GM12878 (cell line): ENCODE measurements at regions not wholly inside any gene's neighbourhood (a gene's known extent, or its start where the extent isn't known, plus 50 kb on each side); places are given as distances from the start of the nearest gene placed in this dataset.

ENCODE experiments used
- ATAC-seq: fragments of 200-7000 bp; cut with Tn5 transposase; 3 replicates; pipeline ENCODE4 v1.9.1; 2020; ENCODE audit warnings: mild to moderate bottlenecking, moderate library complexity
- BruUV-seq: library from RNA; stranded (reverse); fragments of 400-500 nt; replicated peaks from 2 replicates; lab custom pipeline; 2021; lab: Mats Ljungman, UMichigan
- CTCF ChIA-PET: fragments of 300-600 bp; sonication (Branson Sonifier 250); formaldehyde crosslinking; extraction: SDS; loops from one replicate; lab custom pipeline; 2021; ENCODE audit warnings: inconsistent platforms; lab: Yijun Ruan, JAX
- POLR2A ChIA-PET: fragments of 350-600 bp; formaldehyde crosslinking; extraction: SDS; loops from one replicate; lab custom pipeline; 2021; ENCODE audit warnings: inconsistent platforms; lab: Charles Lee
- RAD21 ChIA-PET: fragments of 300-600 bp; sonication (Branson Sonifier 250); formaldehyde crosslinking; loops from one replicate; lab custom pipeline; 2023; ENCODE audit warnings: antibody characterized with exemption; ENCODE audit not compliant: unreplicated experiment; lab: Charles Lee
- SMC1A ChIA-PET: fragments of 300-600 bp; sonication (Branson Sonifier 250); formaldehyde crosslinking; loops from one replicate; lab custom pipeline; 2023; ENCODE audit not compliant: unreplicated experiment, uncharacterized antibody; lab: Charles Lee
- DNase-seq: peaks from one replicate; pipeline ENCODE4 v3.0.0-alpha.2; 2011; ENCODE audit warnings: low read depth, low spot score
- FAIRE-seq: peaks from 3 replicates; lab custom pipeline; 2011; peaks lifted over from hg19 to GRCh38; lab: Jason Lieb, UNC
- H2AFZ ChIP-seq: 2 replicates; pipeline ENCODE4 v1.6.0; 2011; ENCODE audit warnings: low read depth, low read length, control low read depth; ENCODE audit not compliant: control insufficient read depth
- H3K27ac ChIP-seq: 2 replicates; pipeline ENCODE4 v1.5.1; 2011; ENCODE audit warnings: control low read depth; ENCODE audit not compliant: control insufficient read depth, insufficient read depth
- H3K27me3 ChIP-seq, 2 experiments: replicated peaks in 1 of 2; 2 replicates each; pipeline versions ENCODE4 v1.6.0 to v1.6.1; 2011; ENCODE audit warnings: low read length in 1 of 2; ENCODE audit not compliant: control insufficient read depth in 2 of 2, insufficient read depth in 2 of 2
- H3K36me3 ChIP-seq, 2 experiments: 2 replicates each; pipeline ENCODE4 v1.5.1; 2011; ENCODE audit warnings: low read length in 1 of 2; ENCODE audit not compliant: control insufficient read depth in 2 of 2, insufficient read depth in 2 of 2
- H3K4me1 ChIP-seq: 2 replicates; pipeline ENCODE4 v1.6.1; 2011; ENCODE audit warnings: mild to moderate bottlenecking, low read length, moderate library complexity, mixed read lengths; ENCODE audit not compliant: control insufficient read depth, insufficient read depth
- H3K4me2 ChIP-seq: 2 replicates; pipeline ENCODE4 v1.6.0; 2011; ENCODE audit warnings: control low read depth; ENCODE audit not compliant: control insufficient read depth, insufficient read depth
- H3K4me3 ChIP-seq: fragments of 200-600 bp; sonication (generic); 2 replicates; pipeline ENCODE4 v1.5.1; 2016
- H3K79me2 ChIP-seq: 2 replicates; pipeline ENCODE4 v1.6.0; 2011; ENCODE audit warnings: low read length; ENCODE audit not compliant: control insufficient read depth, insufficient read depth
- H3K9ac ChIP-seq: 2 replicates; pipeline ENCODE4 v1.8.0; 2011; ENCODE audit warnings: low read length, control low read depth, mixed read lengths; ENCODE audit not compliant: control insufficient read depth, insufficient read depth
- H3K9me3 ChIP-seq: replicated peaks from 3 replicates; pipeline ENCODE4 v1.5.1; 2011; ENCODE audit warnings: mild to moderate bottlenecking, low read length; ENCODE audit not compliant: control insufficient read depth, insufficient read depth
- H4K20me1 ChIP-seq: 2 replicates; pipeline ENCODE4 v1.6.0; 2011; ENCODE audit not compliant: control insufficient read depth, insufficient read depth
- EGR1 ChIP-seq, 2 experiments: IDR thresholded peaks; 1 replicate in 1 of 2; 2 replicates in 1 of 2; pipeline ENCODE4 v1.6.1; 2011 to 2012; ENCODE audit warnings: low read depth in 2 of 2, low read length in 2 of 2, borderline replicate concordance in 1 of 2, mild to moderate bottlenecking in 1 of 2, moderate library complexity in 1 of 2
- EP300 ChIP-seq, 2 experiments: fragments of 150-350 bp in 1 of 2; IDR thresholded peaks; 2 replicates each; pipeline ENCODE4 v1.6.1; 2011 to 2012; ENCODE audit warnings: low read depth in 2 of 2, low read length in 2 of 2, borderline replicate concordance in 1 of 2, improper control_type of control experiment in 1 of 2, inconsistent platforms in 1 of 2; ENCODE audit not compliant: control insufficient read depth in 1 of 2
- ESRRA ChIP-seq: IDR thresholded peaks from 2 replicates; pipeline ENCODE4 v1.6.1; 2012; ENCODE audit warnings: mild to moderate bottlenecking, low read length, improper control_type of control experiment
- JUND ChIP-seq: IDR thresholded peaks from 2 replicates; pipeline ENCODE4 v1.6.1; 2012; ENCODE audit warnings: low read depth, mild to moderate bottlenecking, low read length, improper control_type of control experiment, moderate library complexity
- KAT2A ChIP-seq: conservative IDR thresholded peaks from 2 replicates; pipeline ENCODE4 v1.6.1; 2011; ENCODE audit warnings: low read depth, low read length; ENCODE audit not compliant: control insufficient read depth
- NFIC ChIP-seq: IDR thresholded peaks from 2 replicates; pipeline ENCODE4 v1.6.1; 2012; ENCODE audit warnings: low read depth, mild to moderate bottlenecking, inconsistent platforms, low read length, moderate library complexity
- NR2C1 ChIP-seq: fragments of 450-650 bp; IDR thresholded peaks from 2 replicates; pipeline ENCODE4 v1.6.1; 2017; ENCODE audit warnings: antibody characterized with exemption, mild to moderate bottlenecking, moderate library complexity
- POLR2AphosphoS5 ChIP-seq: IDR thresholded peaks from 2 replicates; pipeline ENCODE4 v1.6.1; 2011; ENCODE audit warnings: mild to moderate bottlenecking, low read length, inconsistent platforms
- RAD51 ChIP-seq: fragments of 450-650 bp; IDR thresholded peaks from 2 replicates; pipeline ENCODE4 v1.6.1; 2016; ENCODE audit warnings: moderate library complexity, mild to moderate bottlenecking, inconsistent platforms
- RBBP5 ChIP-seq: fragments of 200-600 bp; sonication (generic); conservative IDR thresholded peaks from 2 replicates; pipeline ENCODE4 v1.6.1; 2016
- SIX5 ChIP-seq: IDR thresholded peaks from 2 replicates; pipeline ENCODE4 v1.6.1; 2011; ENCODE audit warnings: mild to moderate bottlenecking, low read depth, low read length, moderate library complexity; ENCODE audit not compliant: severe bottlenecking
- TAF1 ChIP-seq: IDR thresholded peaks from 2 replicates; pipeline ENCODE4 v1.6.1; 2011; ENCODE audit warnings: mild to moderate bottlenecking, low read depth, low read length, borderline replicate concordance
- YY1 ChIP-seq: IDR thresholded peaks from 2 replicates; pipeline ENCODE4 v1.6.1; 2011; ENCODE audit warnings: low read depth, mild to moderate bottlenecking, low read length
- ZNF24 ChIP-seq: fragments of 450-650 bp; IDR thresholded peaks from 2 replicates; pipeline ENCODE4 v1.6.1; 2017; ENCODE audit warnings: antibody characterized with exemption, mild to moderate bottlenecking
- WGBS: methylation state at CpG from one replicate; pipeline ENCODE4 v1.1.6; 2016; ENCODE audit warnings: low lambda C conversion rate; ENCODE audit not compliant: insufficient replicate concordance, insufficient coverage; ENCODE audit errors: missing lambda C conversion rate; 5-methylcytosine and 5-hydroxymethylcytosine counted together
- in situ Hi-C: fragments of 300-500 bp; cut with MboI; formaldehyde crosslinking; loops from 9 replicates; pipeline ENCODE4 v1.14.3; 2018; ENCODE audit warnings: mixed read lengths
- intact Hi-C: fragments of 100-400 bp; cut with micrococcal nuclease; formaldehyde crosslinking; loops from one replicate; pipeline ENCODE4 v1.14.2; 2022; ENCODE audit not compliant: unreplicated experiment
- TF ChIP-seq, protein P1 (sequence below): fragments of 450-650 bp; IDR thresholded peaks from 2 replicates; pipeline ENCODE4 v1.6.1; 2017; ENCODE audit warnings: mild to moderate bottlenecking, low read depth, inconsistent platforms; ENCODE audit not compliant: poor library complexity, severe bottlenecking
- TF ChIP-seq, protein P2 (sequence below): IDR thresholded peaks from 2 replicates; pipeline ENCODE4 v1.6.1; 2012; ENCODE audit warnings: low read depth, low read length, improper control_type of control experiment
- TF ChIP-seq, protein P3 (sequence below): fragments of 450-650 bp; formaldehyde crosslinking; IDR thresholded peaks from 2 replicates; pipeline ENCODE4 v1.4.0; 2020; ENCODE audit warnings: mild to moderate bottlenecking, moderate library complexity
- TF ChIP-seq, protein P4 (sequence below): fragments of 450-650 bp; IDR thresholded peaks from 2 replicates; pipeline ENCODE4 v1.6.1; 2014; ENCODE audit warnings: mild to moderate bottlenecking

DNA sequence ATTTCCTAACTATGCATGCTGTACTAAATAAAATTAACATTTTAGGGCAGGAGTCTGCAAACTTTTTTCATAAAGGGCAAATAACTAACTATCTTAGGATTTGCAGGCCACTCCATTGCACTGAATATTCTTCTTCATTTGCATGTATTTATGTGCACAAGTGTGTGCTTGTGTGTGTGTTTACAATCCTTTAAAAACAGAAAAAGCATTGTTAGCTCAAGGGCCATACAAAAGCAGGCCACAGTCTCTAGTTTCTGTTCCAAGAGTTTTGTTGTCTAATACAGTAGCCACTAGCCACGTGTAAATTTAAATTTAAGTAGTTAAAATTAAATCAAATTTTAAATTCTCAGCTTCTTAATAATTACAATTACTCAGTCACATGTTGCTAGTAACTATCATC is 621.8 kb downstream of the TMA16 start (continued):
- TF ChIP-seq, protein P1, sequence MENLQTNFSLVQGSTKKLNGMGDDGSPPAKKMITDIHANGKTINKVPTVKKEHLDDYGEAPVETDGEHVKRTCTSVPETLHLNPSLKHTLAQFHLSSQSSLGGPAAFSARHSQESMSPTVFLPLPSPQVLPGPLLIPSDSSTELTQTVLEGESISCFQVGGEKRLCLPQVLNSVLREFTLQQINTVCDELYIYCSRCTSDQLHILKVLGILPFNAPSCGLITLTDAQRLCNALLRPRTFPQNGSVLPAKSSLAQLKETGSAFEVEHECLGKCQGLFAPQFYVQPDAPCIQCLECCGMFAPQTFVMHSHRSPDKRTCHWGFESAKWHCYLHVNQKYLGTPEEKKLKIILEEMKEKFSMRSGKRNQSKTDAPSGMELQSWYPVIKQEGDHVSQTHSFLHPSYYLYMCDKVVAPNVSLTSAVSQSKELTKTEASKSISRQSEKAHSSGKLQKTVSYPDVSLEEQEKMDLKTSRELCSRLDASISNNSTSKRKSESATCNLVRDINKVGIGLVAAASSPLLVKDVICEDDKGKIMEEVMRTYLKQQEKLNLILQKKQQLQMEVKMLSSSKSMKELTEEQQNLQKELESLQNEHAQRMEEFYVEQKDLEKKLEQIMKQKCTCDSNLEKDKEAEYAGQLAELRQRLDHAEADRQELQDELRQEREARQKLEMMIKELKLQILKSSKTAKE = no peak
- TF ChIP-seq, protein P2, sequence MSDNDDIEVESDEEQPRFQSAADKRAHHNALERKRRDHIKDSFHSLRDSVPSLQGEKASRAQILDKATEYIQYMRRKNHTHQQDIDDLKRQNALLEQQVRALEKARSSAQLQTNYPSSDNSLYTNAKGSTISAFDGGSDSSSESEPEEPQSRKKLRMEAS = no peak
- TF ChIP-seq TAF1 (no peak), RAD51 (no peak), RBBP5 (no peak)

DNA sequence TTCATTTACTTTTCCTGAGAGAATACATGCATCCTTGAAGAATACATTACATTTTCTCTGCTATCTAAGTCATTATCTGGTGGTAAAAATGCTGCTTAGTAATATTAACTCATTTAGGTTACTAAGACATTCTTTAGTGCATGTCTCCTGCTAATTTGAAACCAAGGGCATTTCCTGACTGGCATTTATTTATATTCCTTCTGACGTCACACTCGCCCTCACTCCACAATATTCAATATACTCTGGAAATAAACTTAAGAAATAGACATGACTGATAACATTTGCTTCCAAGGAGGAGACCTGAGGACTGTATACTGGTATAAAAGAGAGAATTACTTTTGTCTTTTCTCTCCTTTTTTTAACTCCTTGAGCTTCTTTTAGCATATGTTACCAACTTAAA is 619.5 kb upstream of the SMIM31 start:
- POLR2A ChIA-PET = no interaction called here
- no peaks in the 10 kb centered on the region for H3K4me1 ChIP-seq
- H3K4me3 ChIP-seq = no peak overlapping the region
- no peak overlapping the region for H3K4me2 ChIP-seq
- FAIRE-seq = no peak
- no TSS peak for BruUV-seq
- no peaks in the 10 kb centered on the region for H3K36me3 ChIP-seq
- in situ Hi-C loops = no loop called here
- CTCF ChIA-PET = no interaction called here
- SMC1A ChIA-PET = no interaction called here
- H3K9ac ChIP-seq = no peak overlapping the region
- H3K27me3 ChIP-seq = no peaks in the 10 kb centered on the region
- no peak for ATAC-seq
- 0% methylated on average over 2 of the region's 2 CpGs for WGBS
- no peaks in the 10 kb centered on the region for H4K20me1 ChIP-seq
- DNase-seq = no peak
- H3K79me2 ChIP-seq = no peaks in the 10 kb centered on the region
- no peaks in the 10 kb centered on the region for H3K9me3 ChIP-seq
- intact Hi-C loops = no loop called here
- H3K27ac ChIP-seq = no peak overlapping the region
- H2AFZ ChIP-seq = no peak overlapping the region
- RAD21 ChIA-PET = no interaction called here
- no peak for TF ChIP-seq NFIC
- no peak for TF ChIP-seq NR2C1
- TF ChIP-seq ESRRA = no peak
- no peak for TF ChIP-seq EGR1 (IDR thresholded peaks at IDR 0.05; ENCODE audit: borderline replicate concordance in 1 of 2, low read depth in 2 of 2, low read length in 2 of 2)
- TF ChIP-seq, protein P3, sequence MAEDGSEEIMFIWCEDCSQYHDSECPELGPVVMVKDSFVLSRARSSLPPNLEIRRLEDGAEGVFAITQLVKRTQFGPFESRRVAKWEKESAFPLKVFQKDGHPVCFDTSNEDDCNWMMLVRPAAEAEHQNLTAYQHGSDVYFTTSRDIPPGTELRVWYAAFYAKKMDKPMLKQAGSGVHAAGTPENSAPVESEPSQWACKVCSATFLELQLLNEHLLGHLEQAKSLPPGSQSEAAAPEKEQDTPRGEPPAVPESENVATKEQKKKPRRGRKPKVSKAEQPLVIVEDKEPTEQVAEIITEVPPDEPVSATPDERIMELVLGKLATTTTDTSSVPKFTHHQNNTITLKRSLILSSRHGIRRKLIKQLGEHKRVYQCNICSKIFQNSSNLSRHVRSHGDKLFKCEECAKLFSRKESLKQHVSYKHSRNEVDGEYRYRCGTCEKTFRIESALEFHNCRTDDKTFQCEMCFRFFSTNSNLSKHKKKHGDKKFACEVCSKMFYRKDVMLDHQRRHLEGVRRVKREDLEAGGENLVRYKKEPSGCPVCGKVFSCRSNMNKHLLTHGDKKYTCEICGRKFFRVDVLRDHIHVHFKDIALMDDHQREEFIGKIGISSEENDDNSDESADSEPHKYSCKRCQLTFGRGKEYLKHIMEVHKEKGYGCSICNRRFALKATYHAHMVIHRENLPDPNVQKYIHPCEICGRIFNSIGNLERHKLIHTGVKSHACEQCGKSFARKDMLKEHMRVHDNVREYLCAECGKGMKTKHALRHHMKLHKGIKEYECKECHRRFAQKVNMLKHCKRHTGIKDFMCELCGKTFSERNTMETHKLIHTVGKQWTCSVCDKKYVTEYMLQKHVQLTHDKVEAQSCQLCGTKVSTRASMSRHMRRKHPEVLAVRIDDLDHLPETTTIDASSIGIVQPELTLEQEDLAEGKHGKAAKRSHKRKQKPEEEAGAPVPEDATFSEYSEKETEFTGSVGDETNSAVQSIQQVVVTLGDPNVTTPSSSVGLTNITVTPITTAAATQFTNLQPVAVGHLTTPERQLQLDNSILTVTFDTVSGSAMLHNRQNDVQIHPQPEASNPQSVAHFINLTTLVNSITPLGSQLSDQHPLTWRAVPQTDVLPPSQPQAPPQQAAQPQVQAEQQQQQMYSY = no peak
- no peak for TF ChIP-seq JUND
- no peak for TF ChIP-seq KAT2A
- no peak for TF ChIP-seq POLR2AphosphoS5
- no peak for TF ChIP-seq EP300 (IDR thresholded peaks at IDR 0.05; ENCODE audit: borderline replicate concordance in 1 of 2, control insufficient read depth in 1 of 2, low read depth in 2 of 2, low read length in 2 of 2)
- TF ChIP-seq, protein P4, sequence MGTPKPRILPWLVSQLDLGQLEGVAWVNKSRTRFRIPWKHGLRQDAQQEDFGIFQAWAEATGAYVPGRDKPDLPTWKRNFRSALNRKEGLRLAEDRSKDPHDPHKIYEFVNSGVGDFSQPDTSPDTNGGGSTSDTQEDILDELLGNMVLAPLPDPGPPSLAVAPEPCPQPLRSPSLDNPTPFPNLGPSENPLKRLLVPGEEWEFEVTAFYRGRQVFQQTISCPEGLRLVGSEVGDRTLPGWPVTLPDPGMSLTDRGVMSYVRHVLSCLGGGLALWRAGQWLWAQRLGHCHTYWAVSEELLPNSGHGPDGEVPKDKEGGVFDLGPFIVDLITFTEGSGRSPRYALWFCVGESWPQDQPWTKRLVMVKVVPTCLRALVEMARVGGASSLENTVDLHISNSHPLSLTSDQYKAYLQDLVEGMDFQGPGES = no peak
- TF ChIP-seq YY1 = no peak
- TF ChIP-seq ZNF24 = no peak
- TF ChIP-seq SIX5 = no peak
